NK-92 treated with Interleukin-12 subunit alpha and Interleukin-12 subunit beta, amount 100 ng/mL, for 24 hours (cell line): ENCODE measurements at regions not wholly inside any gene's neighbourhood (a gene's known extent, or its start where the extent isn't known, plus 50 kb on each side); places are given as distances from the start of the nearest gene placed in this dataset.

ENCODE experiments used
- DNase-seq: peaks from one replicate; lab custom pipeline; 2025; lab: John Stamatoyannopoulos, UW

- DNase-seq, result no peak
Measured at GRCh38 chr16:14360326-14361037, 269.6 kb downstream of the PARN start.

GRCh38 chr16:14358697-14359305 is 271.3 kb downstream of the PARN start:
- no peak for DNase-seq

DNA sequence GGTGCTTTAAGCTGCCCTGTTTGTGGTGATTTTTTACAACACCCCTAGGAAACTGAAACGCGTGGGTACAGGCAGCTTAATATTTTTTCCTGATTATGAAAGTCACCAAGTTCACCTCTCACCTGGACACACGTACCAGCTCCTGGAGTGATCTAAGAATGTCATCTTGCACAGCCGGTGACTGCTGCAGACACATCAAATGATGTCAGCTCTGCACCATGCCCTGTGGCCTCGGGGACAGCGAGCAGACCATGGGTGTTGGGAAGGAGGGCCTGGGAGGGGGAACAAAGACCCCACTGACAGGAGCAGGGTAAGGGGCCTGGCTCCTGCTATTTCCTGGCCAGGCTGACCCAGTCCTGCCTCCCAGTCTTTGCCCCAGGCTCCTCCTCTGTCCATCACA is 272.7 kb downstream of the PARN start:
- DNase-seq, result no peak

GRCh38 chr16:14356064-14356463 is 274.0 kb downstream of the PARN start:
- no peak for DNase-seq

GRCh38 chr16:14354561-14355351 is 275.3 kb downstream of the PARN start:
- DNase-seq, result peak; percentile 23

DNA sequence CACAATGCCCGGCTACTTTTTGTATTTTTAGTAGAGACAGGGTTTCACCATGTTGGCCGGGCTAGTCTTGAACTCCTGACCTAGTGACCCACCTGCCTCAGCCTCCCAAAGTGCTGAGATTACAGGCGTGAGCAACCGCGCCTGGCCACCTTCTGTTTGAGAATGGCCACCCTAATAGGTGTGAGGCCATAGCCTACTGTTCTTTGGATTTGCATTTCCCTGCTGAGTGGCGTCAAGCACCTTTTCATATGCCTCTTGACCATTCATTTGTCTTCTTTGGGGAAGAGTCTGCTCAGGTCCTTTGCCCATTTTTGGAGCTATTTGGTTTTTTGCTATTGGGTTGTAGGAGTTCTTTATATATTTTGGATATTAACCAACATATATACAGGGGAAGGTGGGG is 276.7 kb downstream of the PARN start:
- no peak for DNase-seq

- no peak for DNase-seq
Measured at GRCh38 chr16:14351647-14352046, 278.4 kb downstream of the PARN start.

GRCh38 chr16:14350626-14351025 is 279.4 kb downstream of the PARN start:
- DNase-seq, result no peak

- no peak for DNase-seq
Measured at GRCh38 chr16:14350081-14350480, 279.0 kb downstream of the MRTFB start.

- DNase-seq, result no peak
Measured at GRCh38 chr16:14347706-14348105, 276.6 kb downstream of the MRTFB start.

DNA sequence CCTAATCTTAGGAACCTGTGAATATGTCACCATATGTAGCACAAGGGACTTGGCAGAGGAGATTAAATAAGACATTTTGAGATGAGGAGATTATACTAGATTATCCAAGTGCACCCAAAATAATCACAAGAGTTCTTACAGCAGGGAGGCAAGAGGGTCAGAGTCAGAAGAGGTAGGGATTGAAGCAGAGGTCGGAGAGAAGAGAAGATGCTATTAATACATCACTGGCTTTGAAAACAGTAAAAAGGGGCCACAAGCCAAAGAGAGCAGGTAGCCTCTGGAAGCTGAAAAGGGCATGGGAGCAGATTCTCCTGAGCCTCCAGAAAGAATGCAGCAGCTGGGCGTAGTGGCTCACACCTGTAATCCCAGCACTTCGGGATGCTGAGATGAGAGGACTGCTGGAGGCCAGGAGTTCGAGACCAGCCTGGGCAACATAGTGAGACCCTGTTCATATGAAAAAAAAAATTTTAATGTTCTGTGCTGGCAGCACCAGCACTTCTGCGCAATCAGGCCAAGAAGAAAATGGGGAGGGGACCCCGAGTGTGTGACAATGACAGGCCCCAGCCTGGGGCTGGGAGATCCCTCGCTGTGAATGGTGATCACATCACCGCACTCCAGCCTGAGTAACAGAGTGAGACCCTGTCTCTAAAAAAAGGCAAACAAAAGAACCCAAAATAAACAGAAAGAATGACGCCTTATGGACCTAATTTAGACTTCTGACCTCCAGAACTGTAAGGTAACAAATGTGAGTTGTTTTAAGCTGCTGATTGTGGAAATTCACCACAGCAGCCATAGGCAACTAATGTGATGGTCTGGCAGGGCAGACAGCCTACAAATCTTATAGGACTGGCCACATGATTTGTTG is 275.4 kb downstream of the MRTFB start:
- no peak for DNase-seq

GRCh38 chr16:14345512-14346115 is 274.5 kb downstream of the MRTFB start:
- DNase-seq, result no peak

DNA sequence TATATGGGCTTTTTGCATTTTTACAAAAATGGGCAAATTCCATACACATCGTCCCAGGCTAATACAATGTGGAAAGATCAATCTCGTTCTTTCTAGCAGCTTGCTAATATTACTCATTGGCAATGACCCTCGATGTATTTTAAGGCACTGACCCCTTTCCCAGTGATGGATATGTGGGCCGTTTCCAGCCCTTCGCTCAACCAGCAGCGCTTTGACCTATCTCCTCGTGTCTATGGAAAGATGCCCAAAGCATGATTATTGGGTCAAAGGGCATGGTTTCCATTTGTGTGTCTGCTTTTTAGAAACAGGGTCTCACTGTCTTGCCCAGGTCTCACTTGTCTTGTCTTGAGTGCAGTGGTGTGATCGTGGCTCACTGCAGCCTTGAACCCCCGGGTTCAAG is 273.8 kb downstream of the MRTFB start:
- DNase-seq, result no peak

GRCh38 chr16:14344292-14344691 is 273.2 kb downstream of the MRTFB start:
- DNase-seq, result no peak

GRCh38 chr16:14341324-14342225 is 270.5 kb downstream of the MRTFB start:
- no peak for DNase-seq

DNA sequence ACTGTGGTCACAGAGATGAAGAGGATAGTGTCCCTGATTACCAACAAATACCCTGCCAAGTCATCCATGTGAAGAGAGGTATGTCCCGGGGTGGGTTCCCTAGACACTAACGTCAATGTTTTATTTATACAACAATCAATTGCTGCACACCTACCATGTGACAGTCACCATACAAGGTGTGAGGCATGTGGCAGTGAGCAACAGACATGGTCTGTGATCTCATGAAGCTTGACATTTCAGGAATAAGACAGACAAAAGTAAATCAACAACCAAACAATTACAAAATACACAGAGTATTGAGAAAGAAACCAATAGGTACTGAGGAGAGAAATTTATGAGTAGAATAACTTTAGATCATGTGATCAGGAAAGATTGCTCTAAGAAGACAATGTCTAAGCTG is 268.6 kb downstream of the MRTFB start:
- no peak for DNase-seq

- no peak for DNase-seq
Measured at GRCh38 chr16:14338969-14339368, 267.9 kb downstream of the MRTFB start.

GRCh38 chr16:14338236-14338635 is 267.1 kb downstream of the MRTFB start:
- DNase-seq, result no peak

- DNase-seq, result no peak
Measured at GRCh38 chr16:14337303-14338191, 266.4 kb downstream of the MRTFB start.

DNA sequence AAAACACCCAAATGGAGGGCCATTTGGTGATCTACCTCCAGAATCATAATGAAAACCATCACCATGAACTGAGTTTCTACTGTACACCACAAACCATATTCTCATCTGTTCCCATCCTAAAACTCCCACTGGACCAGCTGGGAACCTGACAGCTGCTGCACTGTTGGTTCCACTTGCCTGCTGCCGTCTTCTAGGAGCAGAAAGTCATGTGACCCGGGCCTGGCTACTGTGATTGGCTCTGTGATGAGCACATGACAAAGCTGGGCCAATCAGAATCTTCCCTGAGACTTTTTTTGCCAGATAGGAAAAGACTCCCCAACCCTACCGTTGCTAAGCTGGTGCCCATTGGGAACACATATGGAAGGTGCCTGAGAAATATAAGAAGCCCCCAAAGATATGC is 264.2 kb downstream of the MRTFB start:
- DNase-seq, result no peak
